ENCODE measurements at regions not wholly inside any gene's neighbourhood (a gene's known extent, or its start where the extent isn't known, plus 50 kb on each side); places are given as distances from the start of the nearest gene placed in this dataset.

DNA sequence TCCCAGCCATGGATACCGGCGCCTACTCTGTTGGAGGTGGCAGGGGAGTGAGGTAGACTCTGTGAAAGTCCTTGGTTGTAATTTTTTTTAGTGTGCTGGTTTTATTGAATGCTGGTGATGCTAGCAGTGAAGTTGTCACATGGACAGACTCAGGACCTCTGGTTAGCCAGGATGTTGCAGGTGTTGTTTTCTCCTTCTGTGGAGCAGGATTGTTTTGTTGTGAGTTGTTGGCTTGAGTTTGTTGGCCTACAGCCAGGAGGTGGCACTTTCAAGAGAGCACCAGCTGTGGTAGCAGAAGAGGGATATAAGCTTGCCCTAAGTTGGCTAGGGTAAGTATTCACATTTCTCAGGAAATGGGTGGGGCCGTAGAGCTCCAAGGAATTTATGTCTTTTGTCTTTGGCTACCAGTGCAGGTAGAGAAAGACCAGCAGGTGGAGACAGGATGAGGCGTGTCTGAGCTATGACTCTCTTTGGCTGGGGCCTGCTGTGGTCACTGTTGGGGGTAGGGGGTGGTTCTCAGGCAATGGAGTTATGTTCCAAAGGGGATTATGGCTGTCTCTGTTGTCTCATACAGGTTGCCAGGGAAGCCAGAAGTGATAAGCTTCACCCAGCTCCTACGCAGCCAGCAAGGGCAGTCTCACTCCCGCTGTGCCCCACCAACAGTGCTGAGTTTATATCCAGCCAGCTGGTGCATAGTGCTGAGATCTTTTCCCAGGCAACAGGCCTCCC is 248.7 kb downstream of the TAF11L14 start:
- no peak overlapping the region for H3K27ac ChIP-seq (ENCODE audit: low read depth, low read length)

DNA sequence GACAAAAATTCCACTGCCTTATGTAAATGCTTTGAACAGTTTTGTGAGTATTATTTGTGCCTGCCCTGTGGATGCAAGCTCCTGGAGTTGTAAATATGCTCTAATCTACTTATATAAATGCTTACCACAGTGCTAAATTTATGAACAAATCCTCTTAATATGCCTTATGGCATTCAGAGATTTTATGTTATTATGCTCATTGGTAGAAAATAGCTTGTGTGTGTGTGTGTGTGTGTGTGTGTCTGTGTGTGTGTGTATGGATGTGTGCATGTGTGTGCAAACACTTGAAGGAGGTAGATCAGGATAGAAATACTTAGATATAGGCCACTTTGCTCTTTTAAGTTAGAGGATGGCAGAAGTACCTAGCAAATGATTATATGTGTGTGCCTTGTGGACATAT is 253.9 kb downstream of the TAF11L14 start:
- Histone ChIP-seq H2AFZ (ENCODE audit: low read length, unreplicated experiment) (no peak overlapping the region), H3K36me3 (ENCODE audit: insufficient read depth, low read length) (no peaks in the 10 kb centered on the region), H3K4me3 (ENCODE audit: low read depth, low read length) (no peak overlapping the region), H3K27ac (ENCODE audit: low read depth, low read length) (no peak overlapping the region), H3K27me3 (ENCODE audit: insufficient read depth, low read length) (no peaks in the 10 kb centered on the region), H3K4me1 (ENCODE audit: control insufficient read depth, insufficient read depth, low read length, unreplicated experiment) (no peaks in the 10 kb centered on the region), H3K79me2 (ENCODE audit: control insufficient read depth, insufficient read depth, low read length, unreplicated experiment) (no peaks in the 10 kb centered on the region)

More for the DNA sequence above, 248.7 kb downstream of the TAF11L14 start:
- H3K27me3 ChIP-seq (ENCODE audit: insufficient read depth, low read length), result no peaks in the 10 kb centered on the region
- no peak overlapping the region for H2AFZ ChIP-seq (ENCODE audit: low read length, unreplicated experiment)
- no peaks in the 10 kb centered on the region for H3K36me3 ChIP-seq (ENCODE audit: insufficient read depth, low read length)
- H3K79me2 ChIP-seq (ENCODE audit: control insufficient read depth, insufficient read depth, low read length, unreplicated experiment), result no peaks in the 10 kb centered on the region
- no peaks in the 10 kb centered on the region for H3K4me1 ChIP-seq (ENCODE audit: control insufficient read depth, insufficient read depth, low read length, unreplicated experiment)
- no peak overlapping the region for H3K4me3 ChIP-seq (ENCODE audit: low read depth, low read length)

GRCh38 chr5:17890501-17890900 is 256.2 kb downstream of the TAF11L14 start:
- no peak overlapping the region for H3K4me3 ChIP-seq (ENCODE audit: low read depth, low read length)
- no peaks in the 10 kb centered on the region for H3K36me3 ChIP-seq (ENCODE audit: insufficient read depth, low read length)
- H3K79me2 ChIP-seq (ENCODE audit: control insufficient read depth, insufficient read depth, low read length, unreplicated experiment), result no peaks in the 10 kb centered on the region
- H3K27me3 ChIP-seq (ENCODE audit: insufficient read depth, low read length), result no peaks in the 10 kb centered on the region
- no peak overlapping the region for H3K27ac ChIP-seq (ENCODE audit: low read depth, low read length)
- no peaks in the 10 kb centered on the region for H3K4me1 ChIP-seq (ENCODE audit: control insufficient read depth, insufficient read depth, low read length, unreplicated experiment)
- no peak overlapping the region for H2AFZ ChIP-seq (ENCODE audit: low read length, unreplicated experiment)

DNA sequence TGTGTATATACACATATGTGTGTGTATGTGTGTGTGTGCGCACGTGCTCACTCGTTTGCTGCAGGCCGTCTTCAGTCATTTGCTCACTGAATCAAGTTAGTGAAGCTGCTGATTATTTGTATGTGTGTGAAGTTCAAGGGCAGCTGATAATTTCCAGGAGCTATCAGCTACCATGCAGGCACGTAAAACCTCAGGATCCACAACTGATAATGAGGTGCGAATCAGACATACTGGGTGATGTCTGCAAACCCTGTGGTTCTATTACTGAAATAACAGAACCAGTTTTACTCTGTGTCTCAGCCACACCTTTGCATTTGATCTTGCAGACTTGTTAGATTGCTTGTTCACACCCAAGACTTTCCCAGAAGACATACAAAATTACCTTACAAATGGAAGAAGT is 257.6 kb downstream of the TAF11L14 start:
- no peaks in the 10 kb centered on the region for H3K27me3 ChIP-seq (ENCODE audit: insufficient read depth, low read length)
- peaks cover 12% of the 10 kb centered on the region for H3K4me1 ChIP-seq (ENCODE audit: control insufficient read depth, insufficient read depth, low read length, unreplicated experiment)
- H3K4me3 ChIP-seq (ENCODE audit: low read depth, low read length), result no peak overlapping the region
- no peaks in the 10 kb centered on the region for H3K36me3 ChIP-seq (ENCODE audit: insufficient read depth, low read length)
- H3K79me2 ChIP-seq (ENCODE audit: control insufficient read depth, insufficient read depth, low read length, unreplicated experiment), result no peaks in the 10 kb centered on the region
- H2AFZ ChIP-seq (ENCODE audit: low read length, unreplicated experiment), result no peak overlapping the region
- no peak overlapping the region for H3K27ac ChIP-seq (ENCODE audit: low read depth, low read length)

- Histone ChIP-seq H3K27me3 (ENCODE audit: insufficient read depth, low read length) (no peaks in the 10 kb centered on the region), H3K27ac (ENCODE audit: low read depth, low read length) (no peak overlapping the region), H2AFZ (ENCODE audit: low read length, unreplicated experiment) (no peak overlapping the region), H3K4me1 (ENCODE audit: control insufficient read depth, insufficient read depth, low read length, unreplicated experiment) (peaks cover 19% of the 10 kb centered on the region), H3K79me2 (ENCODE audit: control insufficient read depth, insufficient read depth, low read length, unreplicated experiment) (no peaks in the 10 kb centered on the region), H3K4me3 (ENCODE audit: low read depth, low read length) (no peak overlapping the region), H3K36me3 (ENCODE audit: insufficient read depth, low read length) (no peaks in the 10 kb centered on the region)
Observed at GRCh38 chr5:17893026-17893635, 258.9 kb downstream of the TAF11L14 start.

DNA sequence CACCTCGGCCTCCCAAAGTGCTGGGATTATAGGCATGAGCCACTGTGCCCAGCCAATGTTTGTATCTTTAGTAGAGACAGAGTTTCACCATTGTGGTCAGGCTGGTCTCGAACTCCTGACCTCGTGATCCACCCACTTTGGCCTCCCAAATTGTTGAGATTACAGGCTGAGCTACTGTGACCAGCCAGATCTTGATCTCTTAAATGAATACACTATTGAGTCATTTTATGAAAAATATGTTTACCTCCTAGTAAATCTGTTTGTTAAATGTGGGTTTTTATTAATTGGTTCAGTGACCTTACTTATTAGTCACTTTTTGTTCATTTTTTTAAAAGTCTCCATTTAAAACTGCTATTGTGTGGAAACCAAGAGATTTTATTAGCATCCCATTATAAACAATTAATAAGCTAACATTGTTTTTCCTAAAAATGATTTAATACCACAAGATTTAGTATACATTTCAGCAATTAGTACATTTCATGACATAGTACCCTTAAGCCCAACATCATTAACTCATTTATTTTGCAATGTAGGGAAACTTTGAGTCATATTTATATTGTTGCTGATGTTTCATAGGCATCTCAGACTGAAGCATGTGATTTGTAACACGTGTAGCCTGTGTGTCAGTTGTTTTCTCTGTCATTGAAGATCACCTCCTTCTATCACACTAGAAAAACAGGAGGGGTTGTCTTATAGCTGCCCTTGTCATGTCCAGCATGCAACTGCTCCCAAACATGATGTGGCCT is 261.2 kb downstream of the TAF11L14 start:
- peak overlapping the region; percentile 73 for H3K27ac ChIP-seq (ENCODE audit: low read depth, low read length)
- no peaks in the 10 kb centered on the region for H3K36me3 ChIP-seq (ENCODE audit: insufficient read depth, low read length)
- no peaks in the 10 kb centered on the region for H3K27me3 ChIP-seq (ENCODE audit: insufficient read depth, low read length)
- no peak overlapping the region for H3K4me3 ChIP-seq (ENCODE audit: low read depth, low read length)
- H3K4me1 ChIP-seq (ENCODE audit: control insufficient read depth, insufficient read depth, low read length, unreplicated experiment), result peaks cover 19% of the 10 kb centered on the region
- H2AFZ ChIP-seq (ENCODE audit: low read length, unreplicated experiment), result no peak overlapping the region
- no peaks in the 10 kb centered on the region for H3K79me2 ChIP-seq (ENCODE audit: control insufficient read depth, insufficient read depth, low read length, unreplicated experiment)

DNA sequence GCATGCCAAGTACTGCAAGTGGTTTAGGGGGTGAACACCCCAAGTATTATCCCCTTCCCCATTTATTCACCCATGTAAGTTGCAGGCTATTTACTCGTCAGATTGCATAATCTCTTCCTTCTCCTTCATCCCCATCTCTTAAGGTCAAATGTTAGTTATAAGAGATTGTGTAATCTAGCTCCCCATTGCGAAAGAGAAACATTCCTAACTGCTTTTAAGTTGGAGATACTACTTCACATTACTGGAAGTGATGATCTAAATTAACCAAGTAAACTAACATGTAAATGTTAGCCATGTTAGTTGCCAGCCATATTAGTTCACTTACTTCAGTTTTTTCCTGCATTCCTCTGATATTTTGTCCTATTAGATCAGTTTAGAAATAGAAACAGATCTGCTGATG is 262.3 kb downstream of the TAF11L14 start:
- Histone ChIP-seq H3K36me3 (ENCODE audit: insufficient read depth, low read length) (no peaks in the 10 kb centered on the region), H3K79me2 (ENCODE audit: control insufficient read depth, insufficient read depth, low read length, unreplicated experiment) (no peaks in the 10 kb centered on the region), H3K4me1 (ENCODE audit: control insufficient read depth, insufficient read depth, low read length, unreplicated experiment) (peaks cover 19% of the 10 kb centered on the region), H3K27me3 (ENCODE audit: insufficient read depth, low read length) (no peaks in the 10 kb centered on the region), H3K4me3 (ENCODE audit: low read depth, low read length) (no peak overlapping the region), H2AFZ (ENCODE audit: low read length, unreplicated experiment) (no peak overlapping the region), H3K27ac (ENCODE audit: low read depth, low read length) (peak overlapping the region; percentile 73)

DNA sequence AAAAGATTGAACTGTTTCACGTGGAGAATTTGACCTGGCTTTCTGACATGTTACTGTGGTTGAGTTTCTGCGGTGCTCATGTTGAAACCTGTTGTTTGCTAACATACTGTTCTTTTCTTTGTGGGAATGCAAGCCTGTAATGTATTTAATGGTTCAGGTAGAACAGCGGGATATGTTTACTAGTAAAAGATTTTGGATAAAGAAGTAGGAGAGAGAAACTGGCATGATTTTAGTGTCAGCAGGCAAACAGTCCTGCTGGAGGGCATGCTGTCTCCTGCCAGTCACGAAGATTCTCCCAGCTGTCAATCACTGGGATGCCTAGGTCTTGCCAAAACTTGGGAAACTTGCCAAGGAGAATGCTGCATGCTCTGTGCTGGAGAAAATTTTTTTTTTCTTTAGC is 263.5 kb downstream of the TAF11L14 start:
- H3K36me3 ChIP-seq (ENCODE audit: insufficient read depth, low read length), result no peaks in the 10 kb centered on the region
- peaks cover 19% of the 10 kb centered on the region for H3K4me1 ChIP-seq (ENCODE audit: control insufficient read depth, insufficient read depth, low read length, unreplicated experiment)
- H3K27me3 ChIP-seq (ENCODE audit: insufficient read depth, low read length), result no peaks in the 10 kb centered on the region
- H3K27ac ChIP-seq (ENCODE audit: low read depth, low read length), result no peak overlapping the region
- H3K79me2 ChIP-seq (ENCODE audit: control insufficient read depth, insufficient read depth, low read length, unreplicated experiment), result no peaks in the 10 kb centered on the region
- no peak overlapping the region for H2AFZ ChIP-seq (ENCODE audit: low read length, unreplicated experiment)
- H3K4me3 ChIP-seq (ENCODE audit: low read depth, low read length), result no peak overlapping the region

- no peaks in the 10 kb centered on the region for H3K27me3 ChIP-seq (ENCODE audit: insufficient read depth, low read length)
- no peak overlapping the region for H3K27ac ChIP-seq (ENCODE audit: low read depth, low read length)
- no peak overlapping the region for H3K4me3 ChIP-seq (ENCODE audit: low read depth, low read length)
- H3K79me2 ChIP-seq (ENCODE audit: control insufficient read depth, insufficient read depth, low read length, unreplicated experiment), result no peaks in the 10 kb centered on the region
- peaks cover 19% of the 10 kb centered on the region for H3K4me1 ChIP-seq (ENCODE audit: control insufficient read depth, insufficient read depth, low read length, unreplicated experiment)
- H3K36me3 ChIP-seq (ENCODE audit: insufficient read depth, low read length), result no peaks in the 10 kb centered on the region
- no peak overlapping the region for H2AFZ ChIP-seq (ENCODE audit: low read length, unreplicated experiment)
Observed at GRCh38 chr5:17898766-17899165, 264.5 kb downstream of the TAF11L14 start.

- H3K27ac ChIP-seq (ENCODE audit: low read depth, low read length), result no peak overlapping the region
- H3K4me3 ChIP-seq (ENCODE audit: low read depth, low read length), result no peak overlapping the region
- no peak overlapping the region for H2AFZ ChIP-seq (ENCODE audit: low read length, unreplicated experiment)
- H3K36me3 ChIP-seq (ENCODE audit: insufficient read depth, low read length), result no peaks in the 10 kb centered on the region
- no peaks in the 10 kb centered on the region for H3K79me2 ChIP-seq (ENCODE audit: control insufficient read depth, insufficient read depth, low read length, unreplicated experiment)
- peaks cover 12% of the 10 kb centered on the region for H3K4me1 ChIP-seq (ENCODE audit: control insufficient read depth, insufficient read depth, low read length, unreplicated experiment)
- no peaks in the 10 kb centered on the region for H3K27me3 ChIP-seq (ENCODE audit: insufficient read depth, low read length)
Observed at GRCh38 chr5:17907094-17907493, 272.8 kb downstream of the TAF11L14 start.
